ENCODE measurements at regions not wholly inside any gene's neighbourhood (a gene's known extent, or its start where the extent isn't known, plus 50 kb on each side); places are given as distances from the start of the nearest gene placed in this dataset.

DNA sequence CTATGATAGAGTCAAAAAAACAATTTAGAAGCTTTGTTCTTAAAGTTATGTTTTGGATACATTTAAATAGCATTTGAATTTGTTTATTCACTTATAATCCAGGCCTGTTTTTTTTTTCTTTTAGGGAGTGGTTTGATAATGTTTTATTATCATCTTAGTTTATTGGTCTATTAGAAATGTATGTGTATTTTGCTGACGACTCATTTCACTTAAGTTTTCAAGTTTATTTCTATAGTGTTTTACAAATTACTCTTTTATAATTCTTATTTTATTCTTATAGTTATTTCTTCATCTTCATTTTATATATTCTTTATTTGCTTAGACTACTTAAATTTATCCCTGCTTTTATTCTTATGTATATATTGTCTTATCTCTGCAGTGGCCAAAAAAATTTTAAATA lies 804.5 kb downstream of the NR4A2 start:
- Mint-ChIP-seq H3K4me3 (no peak overlapping the region), H3K27me3 (ENCODE audit: low read depth) (no peaks in the 10 kb centered on the region), H3K27ac (no peak overlapping the region), H3K4me1 (no peaks in the 10 kb centered on the region), H3K36me3 (no peaks in the 10 kb centered on the region), H3K9me3 (no peaks in the 10 kb centered on the region)
- TF ChIP-seq, protein P1, sequence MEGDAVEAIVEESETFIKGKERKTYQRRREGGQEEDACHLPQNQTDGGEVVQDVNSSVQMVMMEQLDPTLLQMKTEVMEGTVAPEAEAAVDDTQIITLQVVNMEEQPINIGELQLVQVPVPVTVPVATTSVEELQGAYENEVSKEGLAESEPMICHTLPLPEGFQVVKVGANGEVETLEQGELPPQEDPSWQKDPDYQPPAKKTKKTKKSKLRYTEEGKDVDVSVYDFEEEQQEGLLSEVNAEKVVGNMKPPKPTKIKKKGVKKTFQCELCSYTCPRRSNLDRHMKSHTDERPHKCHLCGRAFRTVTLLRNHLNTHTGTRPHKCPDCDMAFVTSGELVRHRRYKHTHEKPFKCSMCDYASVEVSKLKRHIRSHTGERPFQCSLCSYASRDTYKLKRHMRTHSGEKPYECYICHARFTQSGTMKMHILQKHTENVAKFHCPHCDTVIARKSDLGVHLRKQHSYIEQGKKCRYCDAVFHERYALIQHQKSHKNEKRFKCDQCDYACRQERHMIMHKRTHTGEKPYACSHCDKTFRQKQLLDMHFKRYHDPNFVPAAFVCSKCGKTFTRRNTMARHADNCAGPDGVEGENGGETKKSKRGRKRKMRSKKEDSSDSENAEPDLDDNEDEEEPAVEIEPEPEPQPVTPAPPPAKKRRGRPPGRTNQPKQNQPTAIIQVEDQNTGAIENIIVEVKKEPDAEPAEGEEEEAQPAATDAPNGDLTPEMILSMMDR (IDR thresholded peaks at IDR 0.05; ENCODE audit: unreplicated experiment) = no peak
- no peak for DNase-seq (ENCODE audit: low spot score in 2 of 2, unreplicated experiment in 2 of 2)

DNA sequence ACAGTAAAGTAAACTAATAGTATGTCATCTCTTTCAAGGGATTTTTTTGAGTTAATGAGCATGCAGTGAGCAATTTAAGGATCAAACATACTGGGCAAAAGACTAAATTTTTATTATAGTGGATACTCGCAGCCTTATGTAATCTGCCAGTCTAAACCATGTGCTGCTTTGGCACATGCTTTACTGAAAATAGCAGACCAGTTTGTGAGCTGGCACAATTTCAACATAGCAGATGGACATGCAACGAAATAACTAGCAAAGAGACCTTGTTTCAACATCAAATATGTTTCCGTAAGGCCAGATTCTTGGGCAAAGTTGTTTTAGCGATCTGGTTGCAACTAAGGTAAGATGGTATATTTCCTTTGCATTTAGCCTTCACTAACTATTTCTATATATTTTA lies 807.3 kb downstream of the NR4A2 start:
- Mint-ChIP-seq H3K4me3 (no peak overlapping the region), H3K36me3 (no peaks in the 10 kb centered on the region), H3K9me3 (no peaks in the 10 kb centered on the region), H3K27ac (no peak overlapping the region), H3K27me3 (ENCODE audit: low read depth) (peaks cover 4% of the 10 kb centered on the region), H3K4me1 (no peaks in the 10 kb centered on the region)
- no peak for DNase-seq (ENCODE audit: low spot score in 2 of 2, unreplicated experiment in 2 of 2)
- TF ChIP-seq, protein P1 (IDR thresholded peaks at IDR 0.05; ENCODE audit: unreplicated experiment) = no peak

DNA sequence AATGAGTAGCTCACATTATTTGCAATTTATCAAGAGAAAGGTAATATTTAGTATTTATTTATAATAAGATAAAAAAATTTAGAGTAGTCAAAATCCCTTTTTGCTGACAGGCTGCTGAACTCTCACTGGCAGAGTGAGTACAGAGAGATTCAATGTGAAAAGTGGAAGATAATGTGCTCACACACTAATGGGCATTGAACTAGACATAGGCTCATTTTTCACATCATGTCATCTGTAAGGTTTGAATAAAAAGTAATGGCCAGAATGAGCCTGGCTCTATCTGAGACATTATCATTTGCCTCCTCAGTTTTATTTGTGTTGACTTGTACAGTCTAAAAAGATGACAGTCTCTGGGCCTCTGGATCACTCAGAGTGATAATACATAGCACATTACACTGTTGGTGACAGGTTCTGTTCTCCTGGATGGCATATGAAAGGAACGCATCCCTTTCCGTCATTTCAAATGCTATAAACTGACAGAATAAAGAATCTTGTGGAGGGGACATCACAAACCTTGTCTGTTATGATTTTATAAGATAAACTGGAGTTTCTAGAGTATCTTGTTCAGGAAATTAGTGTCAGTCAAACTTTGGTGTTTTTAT lies 812.9 kb downstream of the NR4A2 start:
- Mint-ChIP-seq H3K36me3 (no peaks in the 10 kb centered on the region), H3K9me3 (no peaks in the 10 kb centered on the region), H3K4me1 (no peaks in the 10 kb centered on the region), H3K27ac (no peak overlapping the region), H3K27me3 (ENCODE audit: low read depth) (peaks cover 7% of the 10 kb centered on the region), H3K4me3 (no peak overlapping the region)
- no peak for DNase-seq (ENCODE audit: low spot score in 2 of 2, unreplicated experiment in 2 of 2)
- TF ChIP-seq, protein P1 (IDR thresholded peaks at IDR 0.05; ENCODE audit: unreplicated experiment) = no peak

DNA sequence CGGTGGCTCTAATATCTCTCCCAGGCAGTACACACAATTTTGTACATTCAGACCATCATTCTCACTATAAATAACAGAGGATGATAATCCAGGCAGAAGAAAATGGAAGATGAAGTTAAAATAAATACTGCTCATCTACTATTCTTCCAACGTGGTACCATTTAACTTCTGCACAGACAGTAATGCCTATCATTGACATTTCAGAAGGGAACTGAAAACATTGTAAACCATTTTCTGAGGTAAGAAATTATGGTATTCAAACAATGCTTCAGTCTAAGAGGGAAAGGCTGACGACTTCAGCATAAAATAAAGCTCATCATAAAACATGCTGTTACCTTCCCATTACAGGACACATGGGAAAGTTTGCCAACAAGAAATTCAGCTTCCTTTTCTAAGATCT lies 814.4 kb downstream of the NR4A2 start:
- TF ChIP-seq, protein P1 (IDR thresholded peaks at IDR 0.05; ENCODE audit: unreplicated experiment) = no peak
- no peaks in the 10 kb centered on the region for H3K9me3 Mint-ChIP-seq
- no peak for DNase-seq (ENCODE audit: low spot score in 2 of 2, unreplicated experiment in 2 of 2)
- H3K27me3 Mint-ChIP-seq (ENCODE audit: low read depth) = peaks cover 11% of the 10 kb centered on the region
- no peak overlapping the region for H3K4me3 Mint-ChIP-seq
- H3K4me1 Mint-ChIP-seq = no peaks in the 10 kb centered on the region
- H3K27ac Mint-ChIP-seq = no peak overlapping the region
- no peaks in the 10 kb centered on the region for H3K36me3 Mint-ChIP-seq

DNA sequence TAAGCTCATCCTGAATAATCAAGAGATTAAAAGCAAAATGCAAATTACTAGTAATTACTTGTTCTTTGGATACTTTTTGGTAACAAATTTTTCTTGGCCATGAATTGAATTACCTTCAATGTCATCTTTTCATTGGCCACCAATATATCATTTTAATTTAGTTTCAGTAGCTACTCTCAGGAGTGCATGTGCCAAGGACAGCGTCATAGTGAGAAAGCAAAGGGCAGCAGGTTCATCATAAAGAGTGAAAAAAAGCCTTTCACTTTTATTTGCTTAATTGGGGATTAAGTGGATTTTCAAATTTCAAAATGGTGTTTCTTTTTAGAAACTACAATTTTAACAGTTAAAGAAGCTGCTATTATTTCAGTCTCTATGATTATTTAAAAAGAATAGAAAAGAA lies 815.2 kb downstream of the NR4A2 start:
- no peak for DNase-seq (ENCODE audit: low spot score in 2 of 2, unreplicated experiment in 2 of 2)
- Mint-ChIP-seq H3K4me1 (no peaks in the 10 kb centered on the region), H3K27ac (no peak overlapping the region), H3K36me3 (no peaks in the 10 kb centered on the region), H3K4me3 (no peak overlapping the region), H3K27me3 (ENCODE audit: low read depth) (peaks cover 11% of the 10 kb centered on the region), H3K9me3 (no peaks in the 10 kb centered on the region)
- TF ChIP-seq, protein P1 (IDR thresholded peaks at IDR 0.05; ENCODE audit: unreplicated experiment) = no peak

DNA sequence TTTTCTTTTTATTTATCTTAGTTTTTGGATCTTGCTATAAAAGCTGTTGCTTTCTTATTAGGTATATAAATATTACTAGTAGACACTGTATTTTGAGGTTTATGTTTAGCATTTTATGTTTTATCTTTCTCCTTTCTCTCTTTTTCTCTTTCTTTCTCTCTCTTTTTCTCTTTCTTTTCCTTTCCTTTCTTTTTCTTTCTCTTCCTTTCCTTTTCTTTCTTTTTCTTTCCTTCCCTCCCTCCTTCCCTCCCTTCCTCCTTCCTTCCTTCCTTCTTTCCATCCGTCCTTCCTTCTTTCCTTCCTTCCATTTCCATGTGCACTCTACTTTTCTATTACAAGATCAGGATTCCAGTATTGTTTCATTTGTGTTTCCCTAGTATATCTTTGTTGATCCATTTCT lies 814.8 kb downstream of the KCNJ3 start:
- H3K27me3 Mint-ChIP-seq (ENCODE audit: low read depth) = peaks cover 8% of the 10 kb centered on the region
- H3K27ac Mint-ChIP-seq = no peak overlapping the region
- H3K4me1 Mint-ChIP-seq = no peaks in the 10 kb centered on the region
- no peak overlapping the region for H3K4me3 Mint-ChIP-seq
- no peak for DNase-seq (ENCODE audit: low spot score in 2 of 2, unreplicated experiment in 2 of 2)
- H3K36me3 Mint-ChIP-seq = no peaks in the 10 kb centered on the region
- no peaks in the 10 kb centered on the region for H3K9me3 Mint-ChIP-seq
- TF ChIP-seq, protein P1 (IDR thresholded peaks at IDR 0.05; ENCODE audit: unreplicated experiment) = no peak

All from mesothelial cell of epicardium (in vitro differentiated cells).